SK-N-SH (cell line): ENCODE measurements at regions not wholly inside any gene's neighbourhood (a gene's known extent, or its start where the extent isn't known, plus 50 kb on each side); places are given as distances from the start of the nearest gene placed in this dataset.

ENCODE experiments used
- CTCF ChIA-PET: fragments of 300-600, 350-600 bp; formaldehyde crosslinking; extraction: SDS; loops from one replicate; lab custom pipeline; 2021; lab: Yijun Ruan, JAX
- POLR2A ChIA-PET: fragments of 350-600 bp; sonication (Branson Sonifier 250); formaldehyde crosslinking; extraction: SDS; loops from one replicate; lab custom pipeline; 2020; ENCODE audit warnings: antibody characterized with exemption, inconsistent platforms; lab: Yijun Ruan, JAX
- DNase-seq: peaks from one replicate; pipeline ENCODE4 v3.0.0; 2012
- H2AFZ ChIP-seq: fragments of 200-600 bp; sonication (generic); 2 replicates; pipeline ENCODE4 v1.8.1; 2016; ENCODE audit warnings: antibody characterized with exemption, mild to moderate bottlenecking, low read depth
- H3F3A ChIP-seq: fragments of 200-600 bp; sonication (generic); replicated peaks from 2 replicates; pipeline ENCODE3; 2016; ENCODE audit warnings: antibody characterized with exemption, mild to moderate bottlenecking; ENCODE audit not compliant: insufficient read depth
- H3K27ac ChIP-seq, 2 experiments: fragments of 200-500 bp in 1 of 2; fragments of 200-600 bp in 1 of 2; sonication (Bioruptor generic) in 1 of 2; sonication (generic), shearing (Covaris generic) in 1 of 2; 2 replicates each; pipeline versions ENCODE4 v1.5.1 to v1.6.1; 2014 to 2016; ENCODE audit warnings: low read depth in 2 of 2, inconsistent platforms in 1 of 2, low read length in 1 of 2, mild to moderate bottlenecking in 1 of 2, mixed read lengths in 1 of 2
- H3K27me3 ChIP-seq: fragments of 200-600 bp; sonication (generic), shearing (Covaris generic); 2 replicates; pipeline ENCODE4 v1.6.1; 2016; ENCODE audit warnings: mixed run types; ENCODE audit not compliant: insufficient read depth
- H3K36me3 ChIP-seq, 2 experiments: fragments of 200-500 bp in 1 of 2; fragments of 200-600 bp in 1 of 2; sonication (Bioruptor generic) in 1 of 2; sonication (generic) in 1 of 2; replicated peaks in 1 of 2; 2 replicates each; pipeline versions ENCODE3 to v1.5.1; 2014 to 2016; ENCODE audit warnings: low read length in 1 of 2, mild to moderate bottlenecking in 1 of 2; ENCODE audit not compliant: insufficient read depth in 2 of 2, control insufficient read depth in 1 of 2
- H3K4me1 ChIP-seq, 2 experiments: fragments of 200-500 bp in 1 of 2; fragments of 200-600 bp in 1 of 2; sonication (Bioruptor generic) in 1 of 2; sonication (generic), shearing (Covaris generic) in 1 of 2; 2 replicates each; pipeline versions ENCODE4 v1.5.1 to v1.6.1; 2014 to 2016; ENCODE audit warnings: low read depth in 1 of 2, low read length in 1 of 2, mixed run types in 1 of 2; ENCODE audit not compliant: insufficient read depth in 2 of 2, control insufficient read depth in 1 of 2
- H3K4me2 ChIP-seq: fragments of 200-600 bp; sonication (generic), shearing (Covaris generic); 2 replicates; pipeline ENCODE4 v1.6.1; 2017; ENCODE audit warnings: mixed run types
- H3K4me3 ChIP-seq, 2 experiments: fragments of 200-500 bp in 1 of 2; fragments of 200-600 bp in 1 of 2; sonication (Bioruptor generic) in 1 of 2; sonication (generic), shearing (Covaris generic) in 1 of 2; 2 replicates each; pipeline versions ENCODE4 v1.5.1 to v1.8.1; 2014 to 2016; ENCODE audit warnings: low read depth in 2 of 2, inconsistent platforms in 1 of 2, low read length in 1 of 2, mild to moderate bottlenecking in 1 of 2, mixed read lengths in 1 of 2, moderate library complexity in 1 of 2
- H3K79me2 ChIP-seq: fragments of 200-600 bp; sonication (generic); 2 replicates; pipeline ENCODE4 v1.8.1; 2017; ENCODE audit warnings: mild to moderate bottlenecking; ENCODE audit not compliant: insufficient read depth
- H3K9ac ChIP-seq: fragments of 200-600 bp; sonication (generic); 2 replicates; pipeline ENCODE4 v1.6.1; 2017; ENCODE audit warnings: mixed run types
- H3K9me2 ChIP-seq: fragments of 200-600 bp; sonication (generic); 2 replicates; pipeline ENCODE4 v1.6.1; 2017; ENCODE audit warnings: mixed run types
- H3K9me3 ChIP-seq: fragments of 200-600 bp; sonication (generic); 2 replicates; pipeline ENCODE4 v1.6.1; 2017; ENCODE audit warnings: mixed run types, mild to moderate bottlenecking, moderate library complexity
- H4K20me1 ChIP-seq: fragments of 200-600 bp; sonication (generic); 2 replicates; pipeline ENCODE4 v1.6.1; 2017; ENCODE audit warnings: mild to moderate bottlenecking, mixed run types; ENCODE audit not compliant: insufficient read depth
- ELF1 ChIP-seq: IDR thresholded peaks from 2 replicates; pipeline ENCODE4 v1.4.0; 2012
- FOSL2 ChIP-seq: IDR thresholded peaks from 2 replicates; pipeline ENCODE4 v1.4.0; 2012; ENCODE audit warnings: low read depth, mild to moderate bottlenecking, moderate library complexity, borderline replicate concordance
- FOXJ3 ChIP-seq: sonication (generic); formaldehyde crosslinking; IDR thresholded peaks from 2 replicates; pipeline ENCODE4 v1.5.1; 2020; ENCODE audit warnings: mild to moderate bottlenecking, missing genetic modification reagents
- GABPA ChIP-seq: IDR thresholded peaks from 2 replicates; pipeline ENCODE4 v1.4.0; 2012; ENCODE audit warnings: low read depth, mild to moderate bottlenecking
- IRF3 ChIP-seq: fragments of 150-350 bp; IDR thresholded peaks from 2 replicates; pipeline ENCODE4 v1.6.1; 2016; ENCODE audit warnings: mild to moderate bottlenecking, low read depth, low read length
- MAX ChIP-seq: IDR thresholded peaks from 2 replicates; pipeline ENCODE4 v1.4.0; 2012; ENCODE audit warnings: low read depth
- MXI1 ChIP-seq: IDR thresholded peaks from 2 replicates; pipeline ENCODE4 v1.6.1; 2012; ENCODE audit warnings: mild to moderate bottlenecking, low read depth, low read length, improper control_type of control experiment
- PBX3 ChIP-seq: IDR thresholded peaks from 2 replicates; pipeline ENCODE4; 2012
- POLR2AphosphoS5 ChIP-seq: IDR thresholded peaks from 2 replicates; pipeline ENCODE4 v1.6.1; 2012; ENCODE audit warnings: low read depth, low read length
- RAD21 ChIP-seq: IDR thresholded peaks from 2 replicates; pipeline ENCODE4 v1.6.1; 2012; ENCODE audit warnings: mild to moderate bottlenecking, low read length
- RCOR1 ChIP-seq: fragments of 150-350 bp; IDR thresholded peaks from 2 replicates; pipeline ENCODE4 v1.6.1; 2017; ENCODE audit warnings: antibody characterized with exemption, low read length
- REST ChIP-seq: IDR thresholded peaks from 2 replicates; pipeline ENCODE4 v1.6.1; 2012; ENCODE audit warnings: mild to moderate bottlenecking, low read depth, low read length, moderate library complexity
- RXRA ChIP-seq: IDR thresholded peaks from 2 replicates; pipeline ENCODE4 v1.4.0; 2012; ENCODE audit warnings: low read depth, mild to moderate bottlenecking, borderline replicate concordance
- TCF12 ChIP-seq: IDR thresholded peaks from 2 replicates; pipeline ENCODE4 v1.4.0; 2012
- TEAD4 ChIP-seq: IDR thresholded peaks from 2 replicates; pipeline ENCODE4 v1.4.0; 2012; ENCODE audit warnings: mild to moderate bottlenecking, borderline replicate concordance; ENCODE audit not compliant: insufficient read depth
- USF2 ChIP-seq: fragments of 150-350 bp; IDR thresholded peaks from 2 replicates; pipeline ENCODE4 v1.6.1; 2017; ENCODE audit warnings: antibody characterized with exemption, low read length, low read depth, borderline replicate concordance
- WGBS: methylation state at CpG from one replicate; pipeline ENCODE4 v1.1.6; 2017; ENCODE audit warnings: low lambda C conversion rate; 5-methylcytosine and 5-hydroxymethylcytosine counted together

GRCh38 chr6:145485288-145485687 lies 250.0 kb downstream of the EPM2A start:
- no peak for DNase-seq
- no peaks in the 10 kb centered on the region for H3K4me1 ChIP-seq
- H3K27ac ChIP-seq, result no peak overlapping the region
- CTCF ChIA-PET, result no interaction called here
- POLR2A ChIA-PET, result no interaction called here
- no peaks in the 10 kb centered on the region for H3K9me3 ChIP-seq
- H3K36me3 ChIP-seq, result no peaks in the 10 kb centered on the region
- H3K4me3 ChIP-seq, result no peak overlapping the region
- 21% methylated on average over 2 of the region's 2 CpGs for WGBS
- no peaks in the 10 kb centered on the region for H3K9me2 ChIP-seq
- H4K20me1 ChIP-seq, result no peaks in the 10 kb centered on the region
- H3K79me2 ChIP-seq, result no peaks in the 10 kb centered on the region
- no peaks in the 10 kb centered on the region for H3F3A ChIP-seq
- no peak overlapping the region for H3K4me2 ChIP-seq
- no peaks in the 10 kb centered on the region for H3K27me3 ChIP-seq
- no peak overlapping the region for H2AFZ ChIP-seq
- no peak overlapping the region for H3K9ac ChIP-seq
- no peak for TF ChIP-seq IRF3
- TF ChIP-seq, all 33 proteins: peak for 0

GRCh38 chr6:145486306-145486705 lies 249.0 kb downstream of the EPM2A start:
- Histone ChIP-seq H3K36me3 (no peaks in the 10 kb centered on the region), H3K27ac (no peak overlapping the region), H3K9me2 (no peaks in the 10 kb centered on the region), H3K4me2 (no peak overlapping the region), H4K20me1 (no peaks in the 10 kb centered on the region), H3F3A (no peaks in the 10 kb centered on the region), H3K9me3 (no peaks in the 10 kb centered on the region), H3K79me2 (no peaks in the 10 kb centered on the region), H3K27me3 (no peaks in the 10 kb centered on the region), H3K4me1 (no peaks in the 10 kb centered on the region), H3K4me3 (no peak overlapping the region), H3K9ac (no peak overlapping the region), H2AFZ (no peak overlapping the region)
- POLR2A ChIA-PET, result no interaction called here
- TF ChIP-seq TEAD4 (no peak), REST (no peak), TCF12 (no peak)
- WGBS, result 8% methylated on average over 3 of the region's 3 CpGs
- no peak for DNase-seq
- CTCF ChIA-PET, result no interaction called here

- H3K4me1 ChIP-seq, result no peaks in the 10 kb centered on the region
- no peaks in the 10 kb centered on the region for H3K36me3 ChIP-seq
- H2AFZ ChIP-seq, result no peak overlapping the region
- H3K9ac ChIP-seq, result no peak overlapping the region
- no peaks in the 10 kb centered on the region for H4K20me1 ChIP-seq
- no peak for TF ChIP-seq FOSL2
- no peak for TF ChIP-seq ELF1
- no peak for TF ChIP-seq MXI1
- TF ChIP-seq RAD21, result no peak
- no peak for TF ChIP-seq PBX3
- TF ChIP-seq GABPA, result no peak
- TF ChIP-seq USF2, result no peak
- no peak for TF ChIP-seq POLR2AphosphoS5
- TF ChIP-seq MAX, result no peak
- TF ChIP-seq RCOR1, result no peak
- TF ChIP-seq RXRA, result no peak
- TF ChIP-seq FOXJ3, result no peak
- H3K27ac ChIP-seq, result no peak overlapping the region
- no peaks in the 10 kb centered on the region for H3K9me3 ChIP-seq
- H3K79me2 ChIP-seq, result no peaks in the 10 kb centered on the region
- ChIA-PET CTCF (interaction anchor here (1.3 to 1.4 kb wide), 2 partner anchors 35 to 36 kb away, joined by 3 to 4 read pairs; no protein-coding TSS in a partner anchor), POLR2A (no interaction called here)
- no peak for DNase-seq
- H3K4me2 ChIP-seq, result no peak overlapping the region
- H3F3A ChIP-seq, result no peaks in the 10 kb centered on the region
- no peaks in the 10 kb centered on the region for H3K27me3 ChIP-seq
- WGBS, result 9% methylated on average over 6 of the region's 6 CpGs
- no peaks in the 10 kb centered on the region for H3K9me2 ChIP-seq
- H3K4me3 ChIP-seq, result no peak overlapping the region
Measured at GRCh38 chr6:145489583-145489982, 245.7 kb downstream of the EPM2A start.
